KMS-11 (cell line): ENCODE measurements at regions not wholly inside any gene's neighbourhood (a gene's known extent, or its start where the extent isn't known, plus 50 kb on each side); places are given as distances from the start of the nearest gene placed in this dataset.

Experiments
- H2AFZ ChIP-seq: fragments of 200-600 bp; sonication (generic); 2 replicates; pipeline ENCODE4 v1.6.1; 2016; ENCODE audit warnings: antibody characterized with exemption, mixed run types, low read depth
- H3K27ac ChIP-seq: fragments of 200-600 bp; sonication (generic); 2 replicates; pipeline ENCODE4 v1.6.1; 2016; ENCODE audit warnings: mild to moderate bottlenecking, mixed run types
- H3K27me3 ChIP-seq: fragments of 200-600 bp; sonication (generic); 2 replicates; pipeline ENCODE4 v1.6.1; 2017; ENCODE audit warnings: mild to moderate bottlenecking, low read depth, mixed run types, moderate library complexity; ENCODE audit not compliant: insufficient read depth
- H3K36me3 ChIP-seq: fragments of 200-600 bp; sonication (generic); 2 replicates; pipeline ENCODE4 v1.6.1; 2017; ENCODE audit warnings: mild to moderate bottlenecking, mixed run types; ENCODE audit not compliant: insufficient read depth
- H3K4me1 ChIP-seq: fragments of 200-600 bp; sonication (generic); 2 replicates; pipeline ENCODE4 v1.6.1; 2016; ENCODE audit warnings: mild to moderate bottlenecking, low read depth, mixed run types; ENCODE audit not compliant: poor library complexity, severe bottlenecking
- H3K4me2 ChIP-seq: fragments of 200-600 bp; sonication (generic); 2 replicates; pipeline ENCODE4 v1.7.0; 2016; ENCODE audit warnings: mild to moderate bottlenecking, mixed run types
- H3K4me3 ChIP-seq: fragments of 200-600 bp; sonication (generic); IDR thresholded peaks from 2 replicates; pipeline ENCODE4 v1.6.1; 2017; ENCODE audit warnings: low read depth, low read length, mixed read lengths; ENCODE audit not compliant: insufficient read depth
- H3K79me2 ChIP-seq: fragments of 200-600 bp; sonication (generic); 2 replicates; pipeline ENCODE4 v1.6.1; 2016; ENCODE audit warnings: low read depth, mixed run types; ENCODE audit not compliant: insufficient read depth
- H3K9ac ChIP-seq: fragments of 200-600 bp; sonication (generic); 2 replicates; pipeline ENCODE4 v1.6.1; 2016; ENCODE audit warnings: mild to moderate bottlenecking, mixed run types
- H4K20me1 ChIP-seq: fragments of 200-600 bp; sonication (generic); 2 replicates; pipeline ENCODE4 v1.6.1; 2016; ENCODE audit warnings: mild to moderate bottlenecking, mixed run types; ENCODE audit not compliant: insufficient read depth
- CTCF ChIP-seq: fragments of 200-600 bp; sonication (generic); conservative IDR thresholded peaks from 2 replicates; pipeline ENCODE4 v1.6.1; 2017; ENCODE audit warnings: low read depth, mild to moderate bottlenecking, antibody characterized with exemption, low read length, moderate library complexity, mixed read lengths

DNA sequence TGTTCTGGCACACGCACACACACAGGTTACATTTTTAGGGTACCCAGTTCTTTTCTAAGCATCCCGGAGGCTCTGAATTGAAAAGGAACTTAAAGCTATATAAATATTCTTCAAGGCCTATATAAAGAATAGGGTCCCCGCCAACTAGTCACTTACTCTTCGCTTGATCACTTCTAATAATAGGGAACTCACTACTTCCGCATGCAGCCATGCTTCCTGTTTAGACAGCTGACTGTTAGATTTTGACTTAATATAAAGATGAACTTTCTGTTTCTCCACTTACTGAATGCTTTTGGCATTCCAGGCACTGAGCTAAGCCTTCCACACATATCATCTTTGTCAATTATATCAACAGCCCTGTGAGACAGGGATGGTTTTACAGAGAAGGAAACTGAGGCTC, 259.6 kb downstream of the TSHZ3 start:
- Histone ChIP-seq H3K4me3 (no peak overlapping the region), H4K20me1 (no peaks in the 10 kb centered on the region), H3K4me1 (no peaks in the 10 kb centered on the region), H3K36me3 (no peaks in the 10 kb centered on the region), H3K4me2 (no peak overlapping the region), H2AFZ (no peak overlapping the region), H3K27me3 (no peaks in the 10 kb centered on the region), H3K27ac (no peak overlapping the region), H3K79me2 (no peaks in the 10 kb centered on the region), H3K9ac (no peak overlapping the region)
- no peak for TF ChIP-seq CTCF

- no peak for TF ChIP-seq CTCF
- H2AFZ ChIP-seq = no peak overlapping the region
Measured at GRCh38 chr19:31085125-31085524, 264.1 kb downstream of the TSHZ3 start.

GRCh38 chr19:31083105-31083504, 266.1 kb downstream of the TSHZ3 start:
- no peaks in the 10 kb centered on the region for H3K27me3 ChIP-seq
- H3K4me1 ChIP-seq = no peaks in the 10 kb centered on the region
- no peak overlapping the region for H3K27ac ChIP-seq
- H2AFZ ChIP-seq = no peak overlapping the region
- H3K9ac ChIP-seq = no peak overlapping the region
- no peaks in the 10 kb centered on the region for H3K79me2 ChIP-seq
- H3K4me2 ChIP-seq = no peak overlapping the region
- H3K36me3 ChIP-seq = no peaks in the 10 kb centered on the region
- no peaks in the 10 kb centered on the region for H4K20me1 ChIP-seq
- no peak for TF ChIP-seq CTCF
- no peak overlapping the region for H3K4me3 ChIP-seq

More at GRCh38 chr19:31085125-31085524, 264.1 kb downstream of the TSHZ3 start:
- H3K79me2 ChIP-seq = no peaks in the 10 kb centered on the region
- no peak overlapping the region for H3K27ac ChIP-seq
- H3K4me3 ChIP-seq = no peak overlapping the region
- H3K27me3 ChIP-seq = no peaks in the 10 kb centered on the region
- no peaks in the 10 kb centered on the region for H3K4me1 ChIP-seq
- H3K9ac ChIP-seq = no peak overlapping the region
- no peaks in the 10 kb centered on the region for H3K36me3 ChIP-seq
- no peaks in the 10 kb centered on the region for H4K20me1 ChIP-seq
- H3K4me2 ChIP-seq = no peak overlapping the region

- H3K27me3 ChIP-seq = no peaks in the 10 kb centered on the region
- no peaks in the 10 kb centered on the region for H3K4me1 ChIP-seq
- H3K79me2 ChIP-seq = no peaks in the 10 kb centered on the region
- no peaks in the 10 kb centered on the region for H3K36me3 ChIP-seq
- no peak overlapping the region for H3K9ac ChIP-seq
- H3K4me2 ChIP-seq = no peak overlapping the region
- no peak overlapping the region for H2AFZ ChIP-seq
- H4K20me1 ChIP-seq = no peaks in the 10 kb centered on the region
- no peak overlapping the region for H3K4me3 ChIP-seq
- no peak overlapping the region for H3K27ac ChIP-seq
- TF ChIP-seq CTCF = no peak
Measured at GRCh38 chr19:31075146-31075655, 274.0 kb downstream of the TSHZ3 start.
